ENCODE measurements at regions not wholly inside any gene's neighbourhood (a gene's known extent, or its start where the extent isn't known, plus 50 kb on each side); places are given as distances from the start of the nearest gene placed in this dataset.

GRCh38 chr4:170827562-170828274 lies 738.0 kb upstream of the AADAT start:
- in situ Hi-C loops (cut with MboI) = no loop called here

GRCh38 chr4:170818786-170819185 lies 729.0 kb upstream of the AADAT start:
- Histone ChIP-seq H3K36me3 (ENCODE audit: low read depth) (no peaks in the 10 kb centered on the region), H3K9ac (no peak overlapping the region), H3K27ac (no peak overlapping the region), H3F3A (ENCODE audit: insufficient read depth) (no peaks in the 10 kb centered on the region), H3K4me3 (no peak overlapping the region), H3K4me2 (ENCODE audit: unreplicated experiment) (no peak overlapping the region), H3K9me3 (ENCODE audit: low read depth) (no peaks in the 10 kb centered on the region), H3K27me3 (replicated peaks; ENCODE audit: insufficient read depth) (no peaks in the 10 kb centered on the region), H3K79me2 (ENCODE audit: insufficient read depth) (no peaks in the 10 kb centered on the region), H2AFZ (no peak overlapping the region), H3K9me2 (ENCODE audit: insufficient read depth) (no peaks in the 10 kb centered on the region), H3K4me1 (ENCODE audit: insufficient read depth) (no peaks in the 10 kb centered on the region), H4K20me1 (ENCODE audit: insufficient read depth) (no peaks in the 10 kb centered on the region)
- no peak for TF ChIP-seq EZH2phosphoT487 (IDR thresholded peaks at IDR 0.05; ENCODE audit: insufficient read depth, low read depth)
- TF ChIP-seq EZH2 (IDR thresholded peaks at IDR 0.05; ENCODE audit: insufficient read depth, poor library complexity, severe bottlenecking) = no peak
- no peak for DNase-seq
- WGBS, 2 experiments (ENCODE audit: low coverage in 1 of 2, low lambda C conversion rate in 2 of 2, missing lambda C conversion rate in 2 of 2) = 7% methylated on average over 2 of the region's 2 CpGs
- in situ Hi-C loops (cut with MboI) = no loop called here

More at GRCh38 chr4:170827562-170828274, 738.0 kb upstream of the AADAT start:
- Histone ChIP-seq H3K27ac (no peak overlapping the region), H3F3A (ENCODE audit: insufficient read depth) (no peaks in the 10 kb centered on the region), H3K27me3 (replicated peaks; ENCODE audit: insufficient read depth) (no peaks in the 10 kb centered on the region), H3K4me1 (ENCODE audit: insufficient read depth) (no peaks in the 10 kb centered on the region), H4K20me1 (ENCODE audit: insufficient read depth) (no peaks in the 10 kb centered on the region), H3K36me3 (ENCODE audit: low read depth) (no peaks in the 10 kb centered on the region), H3K4me3 (no peak overlapping the region), H3K79me2 (ENCODE audit: insufficient read depth) (no peaks in the 10 kb centered on the region), H3K9me3 (ENCODE audit: low read depth) (peaks cover 6% of the 10 kb centered on the region), H3K9ac (no peak overlapping the region), H2AFZ (no peak overlapping the region), H3K4me2 (ENCODE audit: unreplicated experiment) (no peak overlapping the region), H3K9me2 (ENCODE audit: insufficient read depth) (no peaks in the 10 kb centered on the region)
- DNase-seq = no peak
- 22 to 29% methylated on average over 3 of the region's 3 CpGs for WGBS, 2 experiments (ENCODE audit: low coverage in 1 of 2, low lambda C conversion rate in 2 of 2, missing lambda C conversion rate in 2 of 2)
- TF ChIP-seq EZH2 (IDR thresholded peaks at IDR 0.05; ENCODE audit: insufficient read depth, poor library complexity, severe bottlenecking) = no peak
- no peak for TF ChIP-seq EZH2phosphoT487 (IDR thresholded peaks at IDR 0.05; ENCODE audit: insufficient read depth, low read depth)

GRCh38 chr4:170805352-170805751 lies 715.6 kb upstream of the AADAT start:
- TF ChIP-seq EZH2phosphoT487 (IDR thresholded peaks at IDR 0.05; ENCODE audit: insufficient read depth, low read depth) (no peak), EZH2 (IDR thresholded peaks at IDR 0.05; ENCODE audit: insufficient read depth, poor library complexity, severe bottlenecking) (no peak)
- H4K20me1 ChIP-seq (ENCODE audit: insufficient read depth) = no peaks in the 10 kb centered on the region
- no peak overlapping the region for H3K9ac ChIP-seq
- H3K36me3 ChIP-seq (ENCODE audit: low read depth) = no peaks in the 10 kb centered on the region
- no peak overlapping the region for H3K27ac ChIP-seq
- no peaks in the 10 kb centered on the region for H3K27me3 ChIP-seq (replicated peaks; ENCODE audit: insufficient read depth)
- no peaks in the 10 kb centered on the region for H3K79me2 ChIP-seq (ENCODE audit: insufficient read depth)
- H2AFZ ChIP-seq = no peak overlapping the region
- no peaks in the 10 kb centered on the region for H3K4me1 ChIP-seq (ENCODE audit: insufficient read depth)
- in situ Hi-C loops (cut with MboI) = no loop called here
- H3K9me2 ChIP-seq (ENCODE audit: insufficient read depth) = no peaks in the 10 kb centered on the region
- H3K4me3 ChIP-seq = no peak overlapping the region
- no peak for DNase-seq
- H3K4me2 ChIP-seq (ENCODE audit: unreplicated experiment) = no peak overlapping the region
- H3K9me3 ChIP-seq (ENCODE audit: low read depth) = no peaks in the 10 kb centered on the region
- no peaks in the 10 kb centered on the region for H3F3A ChIP-seq (ENCODE audit: insufficient read depth)
- 23 to 40% methylated on average over 7 of the region's 7 CpGs for WGBS, 2 experiments (ENCODE audit: low coverage in 1 of 2, low lambda C conversion rate in 2 of 2, missing lambda C conversion rate in 2 of 2)

- H3K9me3 ChIP-seq (ENCODE audit: low read depth) = no peaks in the 10 kb centered on the region
- TF ChIP-seq EZH2 (IDR thresholded peaks at IDR 0.05; ENCODE audit: insufficient read depth, poor library complexity, severe bottlenecking) (no peak), EZH2phosphoT487 (IDR thresholded peaks at IDR 0.05; ENCODE audit: insufficient read depth, low read depth) (no peak)
- no peak overlapping the region for H3K4me3 ChIP-seq
- no peaks in the 10 kb centered on the region for H3K4me1 ChIP-seq (ENCODE audit: insufficient read depth)
- no peaks in the 10 kb centered on the region for H3K9me2 ChIP-seq (ENCODE audit: insufficient read depth)
- no peak overlapping the region for H3K4me2 ChIP-seq (ENCODE audit: unreplicated experiment)
- H3K36me3 ChIP-seq (ENCODE audit: low read depth) = no peaks in the 10 kb centered on the region
- no peak overlapping the region for H3K9ac ChIP-seq
- WGBS, 2 experiments (ENCODE audit: low coverage in 1 of 2, low lambda C conversion rate in 2 of 2, missing lambda C conversion rate in 2 of 2) = 25 to 36% methylated on average over 11 of the region's 11 CpGs
- no peak for DNase-seq
- H2AFZ ChIP-seq = no peak overlapping the region
- H3F3A ChIP-seq (ENCODE audit: insufficient read depth) = no peaks in the 10 kb centered on the region
- H3K27me3 ChIP-seq (replicated peaks; ENCODE audit: insufficient read depth) = no peaks in the 10 kb centered on the region
- H3K79me2 ChIP-seq (ENCODE audit: insufficient read depth) = no peaks in the 10 kb centered on the region
- H4K20me1 ChIP-seq (ENCODE audit: insufficient read depth) = no peaks in the 10 kb centered on the region
- in situ Hi-C loops (cut with MboI) = no loop called here
- no peak overlapping the region for H3K27ac ChIP-seq
Measured at GRCh38 chr4:170804930-170805329, 715.2 kb upstream of the AADAT start.

Measured in GM23248 (cell line).